Endothelial cell of umbilical vein (primary cell): ENCODE measurements at regions not wholly inside any gene's neighbourhood (a gene's known extent, or its start where the extent isn't known, plus 50 kb on each side); places are given as distances from the start of the nearest gene placed in this dataset.
"Not testable (repeated sequence)": the region's sequence is repeated elsewhere in the genome, so short reads cannot be mapped to it uniquely, and the experiment has no call there.

ENCODE experiments used
- EZH2 ChIP-seq: IDR thresholded peaks from 2 replicates; pipeline ENCODE4 v1.6.1; 2012; ENCODE audit warnings: borderline replicate concordance, low read depth, mild to moderate bottlenecking, moderate library complexity, low read length, inconsistent platforms; ENCODE audit not compliant: severe bottlenecking
- GATA2 ChIP-seq: IDR thresholded peaks from 2 replicates; pipeline ENCODE4 v1.7.0; 2011; ENCODE audit warnings: low read depth, mild to moderate bottlenecking, moderate library complexity, mixed read lengths, low read length; ENCODE audit not compliant: insufficient read length, insufficient read depth
- JUN ChIP-seq: IDR thresholded peaks from 2 replicates; pipeline ENCODE4 v1.6.1; 2011; ENCODE audit warnings: borderline replicate concordance, low read depth; ENCODE audit not compliant: insufficient read length, insufficient read depth
- MYC ChIP-seq: IDR thresholded peaks from one replicate; pipeline ENCODE4 v1.6.1; 2011; ENCODE audit warnings: mild to moderate bottlenecking, low read depth, low read length
- POLR2A ChIP-seq: IDR thresholded peaks from 2 replicates; pipeline ENCODE4 v1.6.1; 2012; ENCODE audit warnings: low read depth, mild to moderate bottlenecking, control low read depth, low read length
- POLR2AphosphoS5 ChIP-seq: IDR thresholded peaks from 2 replicates; pipeline ENCODE4 v1.6.1; 2012; ENCODE audit warnings: low read depth, mild to moderate bottlenecking, control low read depth, low read length, moderate library complexity; ENCODE audit not compliant: insufficient read depth
- TF ChIP-seq, protein P1 (sequence below), 2 donors: IDR thresholded peaks; 1 replicate in 1 of 2; 2 replicates in 1 of 2; pipeline ENCODE4 v1.5.1; 2011; ENCODE audit warnings: low read length in 2 of 2, mild to moderate bottlenecking in 2 of 2, moderate library complexity in 2 of 2, control low read depth in 1 of 2, inconsistent platforms in 1 of 2, low read depth in 1 of 2; ENCODE audit not compliant: insufficient read depth in 1 of 2; ENCODE audit errors: extremely low read depth in 1 of 2
- TF ChIP-seq, protein P2 (sequence below): IDR thresholded peaks from 2 replicates; pipeline ENCODE4 v1.6.1; 2011; ENCODE audit not compliant: insufficient read depth, insufficient read length

DNA sequence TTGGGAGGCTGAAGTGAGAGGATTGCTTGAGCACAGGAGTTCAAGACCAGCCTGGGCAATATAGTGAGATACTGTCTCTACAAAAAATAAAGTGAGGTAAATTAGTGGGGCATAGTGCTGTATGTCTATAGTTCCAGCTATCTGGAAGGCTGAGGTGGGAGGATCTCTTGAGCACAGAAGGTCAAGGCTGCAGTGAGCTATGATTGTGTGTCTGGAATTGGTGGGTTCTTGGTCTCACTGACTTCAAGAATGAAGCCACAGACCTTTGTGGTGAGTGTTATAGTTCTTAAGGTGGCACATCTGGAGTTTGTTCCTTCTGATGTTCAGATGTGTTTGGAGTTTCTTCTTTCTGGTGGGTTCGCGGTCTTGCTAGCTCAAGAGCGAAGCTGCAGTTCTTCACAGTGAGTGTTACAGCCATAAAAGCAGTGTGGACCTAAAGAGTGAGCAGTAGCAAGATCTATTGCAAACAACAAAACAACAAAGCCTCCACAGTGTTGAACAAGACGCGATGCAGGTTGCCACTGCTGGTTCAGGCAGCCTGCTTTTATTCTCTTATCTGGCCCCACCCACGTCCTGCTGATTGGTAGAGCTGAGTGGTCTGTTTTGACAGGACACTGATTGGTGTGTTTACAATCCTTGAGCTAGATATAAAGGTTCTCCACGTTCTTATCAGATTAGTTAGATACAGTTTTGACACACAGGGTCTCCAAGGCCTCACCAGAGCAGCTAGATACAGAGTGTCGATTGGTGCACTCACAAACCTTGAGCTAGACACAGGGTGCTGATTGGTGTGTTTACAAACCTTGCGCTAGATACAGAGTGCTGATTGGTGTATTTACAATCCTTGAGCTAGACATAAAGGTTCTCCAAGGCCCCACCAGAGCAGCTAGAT lies 79.3 kb upstream of the AMZ2 start:
- not testable (repeated sequence) for TF ChIP-seq POLR2AphosphoS5, EZH2, JUN, POLR2A, GATA2, MYC
- TF ChIP-seq, protein P1, sequence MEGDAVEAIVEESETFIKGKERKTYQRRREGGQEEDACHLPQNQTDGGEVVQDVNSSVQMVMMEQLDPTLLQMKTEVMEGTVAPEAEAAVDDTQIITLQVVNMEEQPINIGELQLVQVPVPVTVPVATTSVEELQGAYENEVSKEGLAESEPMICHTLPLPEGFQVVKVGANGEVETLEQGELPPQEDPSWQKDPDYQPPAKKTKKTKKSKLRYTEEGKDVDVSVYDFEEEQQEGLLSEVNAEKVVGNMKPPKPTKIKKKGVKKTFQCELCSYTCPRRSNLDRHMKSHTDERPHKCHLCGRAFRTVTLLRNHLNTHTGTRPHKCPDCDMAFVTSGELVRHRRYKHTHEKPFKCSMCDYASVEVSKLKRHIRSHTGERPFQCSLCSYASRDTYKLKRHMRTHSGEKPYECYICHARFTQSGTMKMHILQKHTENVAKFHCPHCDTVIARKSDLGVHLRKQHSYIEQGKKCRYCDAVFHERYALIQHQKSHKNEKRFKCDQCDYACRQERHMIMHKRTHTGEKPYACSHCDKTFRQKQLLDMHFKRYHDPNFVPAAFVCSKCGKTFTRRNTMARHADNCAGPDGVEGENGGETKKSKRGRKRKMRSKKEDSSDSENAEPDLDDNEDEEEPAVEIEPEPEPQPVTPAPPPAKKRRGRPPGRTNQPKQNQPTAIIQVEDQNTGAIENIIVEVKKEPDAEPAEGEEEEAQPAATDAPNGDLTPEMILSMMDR (IDR thresholded peaks at IDR 0.05; ENCODE audit: extremely low read depth in 1 of 2, insufficient read depth in 1 of 2, low read depth in 1 of 2, low read length in 2 of 2), result not testable (repeated sequence)
- TF ChIP-seq, protein P2, sequence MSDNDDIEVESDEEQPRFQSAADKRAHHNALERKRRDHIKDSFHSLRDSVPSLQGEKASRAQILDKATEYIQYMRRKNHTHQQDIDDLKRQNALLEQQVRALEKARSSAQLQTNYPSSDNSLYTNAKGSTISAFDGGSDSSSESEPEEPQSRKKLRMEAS, result not testable (repeated sequence)
